HL-60 (cell line): ENCODE measurements at regions not wholly inside any gene's neighbourhood (a gene's known extent, or its start where the extent isn't known, plus 50 kb on each side); places are given as distances from the start of the nearest gene placed in this dataset.

Experiments used
- GABPA ChIP-seq: IDR thresholded peaks from 2 replicates; pipeline ENCODE4 v1.6.1; 2012; ENCODE audit warnings: low read depth
- POLR2AphosphoS5 ChIP-seq: IDR thresholded peaks from 2 replicates; pipeline ENCODE4 v1.6.1; 2012; ENCODE audit warnings: low read depth
- TF ChIP-seq, protein P1 (sequence below): IDR thresholded peaks from one replicate; pipeline ENCODE4 v1.5.1; 2011; ENCODE audit warnings: low read length, control low read depth, inconsistent platforms; ENCODE audit not compliant: insufficient read depth

DNA sequence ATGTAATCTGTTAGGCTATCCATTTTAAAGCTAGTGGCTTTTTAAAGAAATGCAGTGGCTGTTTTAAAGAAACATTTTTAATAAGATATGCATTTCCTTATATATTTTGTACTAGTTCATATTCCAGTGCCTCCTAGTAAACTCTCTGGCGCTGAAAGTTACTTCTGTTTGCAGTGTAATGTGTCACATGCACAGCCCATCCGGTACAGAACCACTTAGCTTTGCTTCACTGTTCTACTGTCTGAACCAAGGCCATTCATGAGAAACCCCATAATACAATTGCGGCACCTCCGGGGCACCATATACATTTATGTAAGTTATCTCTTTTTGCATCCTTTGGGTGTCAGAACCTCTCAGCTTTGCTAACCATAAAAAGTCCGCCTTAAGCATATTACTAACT lies 114.6 kb upstream of the KCTD1 start:
- TF ChIP-seq, protein P1, sequence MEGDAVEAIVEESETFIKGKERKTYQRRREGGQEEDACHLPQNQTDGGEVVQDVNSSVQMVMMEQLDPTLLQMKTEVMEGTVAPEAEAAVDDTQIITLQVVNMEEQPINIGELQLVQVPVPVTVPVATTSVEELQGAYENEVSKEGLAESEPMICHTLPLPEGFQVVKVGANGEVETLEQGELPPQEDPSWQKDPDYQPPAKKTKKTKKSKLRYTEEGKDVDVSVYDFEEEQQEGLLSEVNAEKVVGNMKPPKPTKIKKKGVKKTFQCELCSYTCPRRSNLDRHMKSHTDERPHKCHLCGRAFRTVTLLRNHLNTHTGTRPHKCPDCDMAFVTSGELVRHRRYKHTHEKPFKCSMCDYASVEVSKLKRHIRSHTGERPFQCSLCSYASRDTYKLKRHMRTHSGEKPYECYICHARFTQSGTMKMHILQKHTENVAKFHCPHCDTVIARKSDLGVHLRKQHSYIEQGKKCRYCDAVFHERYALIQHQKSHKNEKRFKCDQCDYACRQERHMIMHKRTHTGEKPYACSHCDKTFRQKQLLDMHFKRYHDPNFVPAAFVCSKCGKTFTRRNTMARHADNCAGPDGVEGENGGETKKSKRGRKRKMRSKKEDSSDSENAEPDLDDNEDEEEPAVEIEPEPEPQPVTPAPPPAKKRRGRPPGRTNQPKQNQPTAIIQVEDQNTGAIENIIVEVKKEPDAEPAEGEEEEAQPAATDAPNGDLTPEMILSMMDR = no peak
- TF ChIP-seq GABPA = no peak
- no peak for TF ChIP-seq POLR2AphosphoS5
